SK-N-SH (cell line): ENCODE measurements at regions not wholly inside any gene's neighbourhood (a gene's known extent, or its start where the extent isn't known, plus 50 kb on each side); places are given as distances from the start of the nearest gene placed in this dataset.
"Not testable (repeated sequence)": the region's sequence is repeated elsewhere in the genome, so short reads cannot be mapped to it uniquely, and the experiment has no call there.

Experiments used
- CTCF ChIA-PET: fragments of 300-600, 350-600 bp; formaldehyde crosslinking; extraction: SDS; loops from one replicate; lab custom pipeline; 2021; lab: Yijun Ruan, JAX
- POLR2A ChIA-PET: fragments of 350-600 bp; sonication (Branson Sonifier 250); formaldehyde crosslinking; extraction: SDS; loops from one replicate; lab custom pipeline; 2020; ENCODE audit warnings: antibody characterized with exemption, inconsistent platforms; lab: Yijun Ruan, JAX
- DNase-seq: peaks from one replicate; pipeline ENCODE4 v3.0.0; 2012
- H2AFZ ChIP-seq: fragments of 200-600 bp; sonication (generic); 2 replicates; pipeline ENCODE4 v1.8.1; 2016; ENCODE audit warnings: antibody characterized with exemption, mild to moderate bottlenecking, low read depth
- H3F3A ChIP-seq: fragments of 200-600 bp; sonication (generic); replicated peaks from 2 replicates; pipeline ENCODE3; 2016; ENCODE audit warnings: antibody characterized with exemption, mild to moderate bottlenecking; ENCODE audit not compliant: insufficient read depth
- H3K27ac ChIP-seq, 2 experiments: fragments of 200-500 bp in 1 of 2; fragments of 200-600 bp in 1 of 2; sonication (Bioruptor generic) in 1 of 2; sonication (generic), shearing (Covaris generic) in 1 of 2; 2 replicates each; pipeline versions ENCODE4 v1.5.1 to v1.6.1; 2014 to 2016; ENCODE audit warnings: low read depth in 2 of 2, inconsistent platforms in 1 of 2, low read length in 1 of 2, mild to moderate bottlenecking in 1 of 2, mixed read lengths in 1 of 2
- H3K27me3 ChIP-seq: fragments of 200-600 bp; sonication (generic), shearing (Covaris generic); 2 replicates; pipeline ENCODE4 v1.6.1; 2016; ENCODE audit warnings: mixed run types; ENCODE audit not compliant: insufficient read depth
- H3K36me3 ChIP-seq, 2 experiments: fragments of 200-500 bp in 1 of 2; fragments of 200-600 bp in 1 of 2; sonication (Bioruptor generic) in 1 of 2; sonication (generic) in 1 of 2; replicated peaks in 1 of 2; 2 replicates each; pipeline versions ENCODE3 to v1.5.1; 2014 to 2016; ENCODE audit warnings: low read length in 1 of 2, mild to moderate bottlenecking in 1 of 2; ENCODE audit not compliant: insufficient read depth in 2 of 2, control insufficient read depth in 1 of 2
- H3K4me1 ChIP-seq, 2 experiments: fragments of 200-500 bp in 1 of 2; fragments of 200-600 bp in 1 of 2; sonication (Bioruptor generic) in 1 of 2; sonication (generic), shearing (Covaris generic) in 1 of 2; 2 replicates each; pipeline versions ENCODE4 v1.5.1 to v1.6.1; 2014 to 2016; ENCODE audit warnings: low read depth in 1 of 2, low read length in 1 of 2, mixed run types in 1 of 2; ENCODE audit not compliant: insufficient read depth in 2 of 2, control insufficient read depth in 1 of 2
- H3K4me2 ChIP-seq: fragments of 200-600 bp; sonication (generic), shearing (Covaris generic); 2 replicates; pipeline ENCODE4 v1.6.1; 2017; ENCODE audit warnings: mixed run types
- H3K4me3 ChIP-seq, 2 experiments: fragments of 200-500 bp in 1 of 2; fragments of 200-600 bp in 1 of 2; sonication (Bioruptor generic) in 1 of 2; sonication (generic), shearing (Covaris generic) in 1 of 2; 2 replicates each; pipeline versions ENCODE4 v1.5.1 to v1.8.1; 2014 to 2016; ENCODE audit warnings: low read depth in 2 of 2, inconsistent platforms in 1 of 2, low read length in 1 of 2, mild to moderate bottlenecking in 1 of 2, mixed read lengths in 1 of 2, moderate library complexity in 1 of 2
- H3K79me2 ChIP-seq: fragments of 200-600 bp; sonication (generic); 2 replicates; pipeline ENCODE4 v1.8.1; 2017; ENCODE audit warnings: mild to moderate bottlenecking; ENCODE audit not compliant: insufficient read depth
- H3K9ac ChIP-seq: fragments of 200-600 bp; sonication (generic); 2 replicates; pipeline ENCODE4 v1.6.1; 2017; ENCODE audit warnings: mixed run types
- H3K9me2 ChIP-seq: fragments of 200-600 bp; sonication (generic); 2 replicates; pipeline ENCODE4 v1.6.1; 2017; ENCODE audit warnings: mixed run types
- H3K9me3 ChIP-seq: fragments of 200-600 bp; sonication (generic); 2 replicates; pipeline ENCODE4 v1.6.1; 2017; ENCODE audit warnings: mixed run types, mild to moderate bottlenecking, moderate library complexity
- H4K20me1 ChIP-seq: fragments of 200-600 bp; sonication (generic); 2 replicates; pipeline ENCODE4 v1.6.1; 2017; ENCODE audit warnings: mild to moderate bottlenecking, mixed run types; ENCODE audit not compliant: insufficient read depth
- FOXJ3 ChIP-seq: sonication (generic); formaldehyde crosslinking; IDR thresholded peaks from 2 replicates; pipeline ENCODE4 v1.5.1; 2020; ENCODE audit warnings: mild to moderate bottlenecking, missing genetic modification reagents
- POLR2AphosphoS5 ChIP-seq: IDR thresholded peaks from 2 replicates; pipeline ENCODE4 v1.6.1; 2012; ENCODE audit warnings: low read depth, low read length
- RAD21 ChIP-seq: IDR thresholded peaks from 2 replicates; pipeline ENCODE4 v1.6.1; 2012; ENCODE audit warnings: mild to moderate bottlenecking, low read length
- RCOR1 ChIP-seq: fragments of 150-350 bp; IDR thresholded peaks from 2 replicates; pipeline ENCODE4 v1.6.1; 2017; ENCODE audit warnings: antibody characterized with exemption, low read length
- SIN3A ChIP-seq: IDR thresholded peaks from 2 replicates; pipeline ENCODE4 v1.6.1; 2012; ENCODE audit warnings: low read depth, mild to moderate bottlenecking, low read length, moderate library complexity, borderline replicate concordance
- SMC3 ChIP-seq: IDR thresholded peaks from 2 replicates; pipeline ENCODE4 v1.6.1; 2012; ENCODE audit warnings: low read depth, low read length, improper control_type of control experiment
- TCF12 ChIP-seq: IDR thresholded peaks from 2 replicates; pipeline ENCODE4 v1.4.0; 2012
- TEAD4 ChIP-seq: IDR thresholded peaks from 2 replicates; pipeline ENCODE4 v1.4.0; 2012; ENCODE audit warnings: mild to moderate bottlenecking, borderline replicate concordance; ENCODE audit not compliant: insufficient read depth
- WGBS: methylation state at CpG from one replicate; pipeline ENCODE4 v1.1.6; 2017; ENCODE audit warnings: low lambda C conversion rate; 5-methylcytosine and 5-hydroxymethylcytosine counted together
- TF ChIP-seq, protein P1 (sequence below): fragments of 150-350 bp; IDR thresholded peaks from 2 replicates; pipeline ENCODE4 v1.6.1; 2017; ENCODE audit warnings: antibody characterized with exemption, low read length, low read depth, borderline replicate concordance

GRCh38 chr4:189740118-189740517 is 200.6 kb upstream of the FRG1 start:
- H3K79me2 ChIP-seq, H3K9me3 ChIP-seq, H3K9me2 ChIP-seq, H3K4me1 ChIP-seq, CTCF ChIA-PET, H4K20me1 ChIP-seq, H3K4me3 ChIP-seq, H3K36me3 ChIP-seq, POLR2A ChIA-PET, DNase-seq, H3K27ac ChIP-seq, H3K27me3 ChIP-seq, H3K4me2 ChIP-seq, H3F3A ChIP-seq, H3K9ac ChIP-seq, H2AFZ ChIP-seq: not testable (repeated sequence)
- 50% methylated on average over 7 of the region's 7 CpGs for WGBS

DNA sequence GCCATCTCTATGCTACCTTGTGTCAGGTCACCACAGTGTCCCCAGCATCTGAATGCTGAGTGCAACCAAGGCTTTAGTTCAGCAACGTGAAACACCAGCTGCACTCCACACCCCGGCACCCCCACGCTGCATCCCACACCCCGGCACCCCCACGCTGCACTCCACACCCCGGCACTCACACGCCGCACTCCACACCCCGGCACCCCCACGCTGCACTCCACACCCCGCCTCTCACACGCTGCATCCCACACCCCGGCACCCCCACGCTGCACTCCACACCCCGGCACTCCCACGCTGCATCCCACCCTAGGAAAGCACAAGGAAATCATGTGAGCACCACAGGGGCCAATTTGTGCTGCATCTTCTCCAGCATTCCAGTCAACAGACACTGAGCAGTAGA is 199.8 kb upstream of the FRG1 start:
- CTCF ChIA-PET: no interaction called here
- no peak overlapping the region for H3K4me3 ChIP-seq

DNA sequence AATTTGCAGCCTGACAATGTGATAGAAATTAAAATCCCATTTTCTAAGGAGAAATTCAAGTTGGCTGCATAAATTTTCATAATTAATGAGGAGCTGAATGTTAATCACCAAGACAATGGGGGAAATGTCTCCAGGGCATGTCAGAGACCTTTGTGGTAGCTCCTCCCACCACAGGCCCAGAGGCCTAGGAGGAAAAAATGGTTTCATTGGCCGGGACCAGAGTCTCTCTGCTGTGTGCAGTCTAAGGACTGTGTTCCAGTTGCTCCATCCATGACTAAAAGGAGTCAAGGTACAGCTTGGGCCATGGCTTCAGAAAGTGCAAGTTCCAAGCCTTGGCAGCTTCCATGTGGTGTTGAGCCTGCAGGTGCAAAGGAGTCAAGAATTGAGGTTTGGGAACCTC is 187.6 kb upstream of the FRG1 start:
- H4K20me1 ChIP-seq, H3F3A ChIP-seq, H3K9me3 ChIP-seq, H3K27ac ChIP-seq, H3K4me2 ChIP-seq, H2AFZ ChIP-seq, H3K4me3 ChIP-seq, H3K4me1 ChIP-seq, H3K9ac ChIP-seq, DNase-seq, H3K79me2 ChIP-seq, H3K9me2 ChIP-seq, H3K36me3 ChIP-seq, POLR2A ChIA-PET, H3K27me3 ChIP-seq: not testable (repeated sequence)
- CTCF ChIA-PET: interaction anchor here (0.6 kb wide), 2 partner anchors 214 to 399 kb away, joined by 3 to 4 read pairs; no protein-coding TSS in a partner anchor
- WGBS: no CpG with 5 or more reads among the region's 1 CpG

More for the DNA sequence above, 199.8 kb upstream of the FRG1 start:
- Histone ChIP-seq H3K9ac (no peak overlapping the region), H2AFZ (no peak overlapping the region), H3K9me3 (no peaks in the 10 kb centered on the region), H4K20me1 (no peaks in the 10 kb centered on the region), H3F3A (no peaks in the 10 kb centered on the region), H3K4me1 (no peaks in the 10 kb centered on the region), H3K27me3 (no peaks in the 10 kb centered on the region), H3K27ac (no peak overlapping the region), H3K9me2 (no peaks in the 10 kb centered on the region), H3K36me3 (no peaks in the 10 kb centered on the region), H3K4me2 (no peak overlapping the region), H3K79me2 (no peaks in the 10 kb centered on the region)
- WGBS: 43% methylated on average over 15 of the region's 16 CpGs
- no peak for DNase-seq
- TF ChIP-seq TCF12: no peak
- TF ChIP-seq, protein P1, sequence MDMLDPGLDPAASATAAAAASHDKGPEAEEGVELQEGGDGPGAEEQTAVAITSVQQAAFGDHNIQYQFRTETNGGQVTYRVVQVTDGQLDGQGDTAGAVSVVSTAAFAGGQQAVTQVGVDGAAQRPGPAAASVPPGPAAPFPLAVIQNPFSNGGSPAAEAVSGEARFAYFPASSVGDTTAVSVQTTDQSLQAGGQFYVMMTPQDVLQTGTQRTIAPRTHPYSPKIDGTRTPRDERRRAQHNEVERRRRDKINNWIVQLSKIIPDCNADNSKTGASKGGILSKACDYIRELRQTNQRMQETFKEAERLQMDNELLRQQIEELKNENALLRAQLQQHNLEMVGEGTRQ: no peak
- TF ChIP-seq TEAD4: no peak
- no peak for TF ChIP-seq POLR2AphosphoS5
- no peak for TF ChIP-seq SIN3A
- TF ChIP-seq RCOR1: no peak
- TF ChIP-seq SMC3: no peak
- TF ChIP-seq FOXJ3 (CRISPR knock-in tag): no peak
- TF ChIP-seq RAD21: no peak
- POLR2A ChIA-PET: no interaction called here
